HepG2 (cell line): ENCODE measurements at regions not wholly inside any gene's neighbourhood (a gene's known extent, or its start where the extent isn't known, plus 50 kb on each side); places are given as distances from the start of the nearest gene placed in this dataset.

Source experiments
- ATAC-seq: fragments of 200-7000 bp; cut with Tn5 transposase; 3 replicates; pipeline ENCODE4 v1.9.1; 2020; ENCODE audit warnings: mild to moderate bottlenecking, moderate library complexity
- BruUV-seq: library from RNA; stranded (reverse); fragments of 400-500 nt; replicated peaks from 2 replicates; lab custom pipeline; 2021; lab: Mats Ljungman, UMichigan
- CTCF ChIA-PET: fragments of 300-600 bp; formaldehyde crosslinking; extraction: SDS; loops from one replicate; lab custom pipeline; 2021; ENCODE audit warnings: low total read pairs, inconsistent platforms, low intra/inter-chr PET ratio; lab: Yijun Ruan, JAX
- POLR2A ChIA-PET: fragments of 350-600 bp; sonication (Branson Sonifier 250); formaldehyde crosslinking; loops from one replicate; lab custom pipeline; 2020; ENCODE audit warnings: antibody characterized with exemption, inconsistent platforms; lab: Yijun Ruan, JAX
- DNase-seq: peaks from one replicate; pipeline ENCODE4 v3.0.0-alpha.2; 2015; ENCODE audit warnings: low spot score
- FAIRE-seq: peaks from 3 replicates; lab custom pipeline; 2011; peaks lifted over from hg19 to GRCh38; lab: Jason Lieb, UNC
- H2AFZ ChIP-seq: one replicate; pipeline ENCODE4 v1.6.1; 2011; ENCODE audit warnings: low read length, inconsistent platforms
- H3K27ac ChIP-seq: fragments of 300-600 bp; 3 replicates; pipeline ENCODE4 v1.8.0; 2011; ENCODE audit warnings: mixed run types, mild to moderate bottlenecking, mixed read lengths, low read length, inconsistent platforms; ENCODE audit not compliant: insufficient read depth; ENCODE audit errors: extremely low read length
- H3K27me3 ChIP-seq, 2 experiments: fragments of 200-600 bp in 1 of 2; 2 replicates in 1 of 2; 3 replicates in 1 of 2; pipeline versions ENCODE4 v1.6.0 to v1.8.0; 2011; ENCODE audit warnings: low read length in 2 of 2, mild to moderate bottlenecking in 2 of 2, moderate library complexity in 2 of 2, inconsistent platforms in 1 of 2; ENCODE audit not compliant: insufficient read depth in 2 of 2, control insufficient read depth in 1 of 2
- H3K36me3 ChIP-seq, 2 experiments: fragments of 200-600 bp in 1 of 2; replicated peaks in 1 of 2; 2 replicates in 1 of 2; 3 replicates in 1 of 2; pipeline versions ENCODE4 v1.5.1 to v1.8.0; 2011; ENCODE audit warnings: low read length in 2 of 2, inconsistent platforms in 1 of 2; ENCODE audit not compliant: insufficient read depth in 2 of 2, control insufficient read depth in 1 of 2
- H3K4me1 ChIP-seq: 2 replicates; pipeline ENCODE4 v1.5.1; 2012; ENCODE audit warnings: low read length, inconsistent platforms; ENCODE audit not compliant: insufficient read depth
- H3K4me2 ChIP-seq: 2 replicates; pipeline ENCODE4 v1.6.0; 2011; ENCODE audit warnings: low read depth, low read length, inconsistent platforms
- H3K4me3 ChIP-seq, 3 experiments: fragments of 200-600 bp in 1 of 3; sonication (generic), shearing (Covaris generic) in 1 of 3; replicated peaks in 1 of 3; 2 replicates each; pipeline ENCODE4 v1.5.1; 2011 to 2016; ENCODE audit warnings: low read length in 3 of 3, inconsistent platforms in 2 of 3, low read depth in 2 of 3, mild to moderate bottlenecking in 2 of 3, control low read depth in 1 of 3, mixed read lengths in 1 of 3; ENCODE audit not compliant: insufficient read depth in 1 of 3
- H3K79me2 ChIP-seq: one replicate; pipeline ENCODE4 v1.6.1; 2011; ENCODE audit warnings: low read length, inconsistent platforms; ENCODE audit not compliant: insufficient read depth
- H3K9ac ChIP-seq: 2 replicates; pipeline ENCODE4 v1.6.0; 2011; ENCODE audit warnings: mild to moderate bottlenecking, low read depth, low read length, inconsistent platforms; ENCODE audit not compliant: insufficient read depth
- H3K9me3 ChIP-seq: 2 replicates; pipeline ENCODE4 v1.5.1; 2012; ENCODE audit warnings: mild to moderate bottlenecking, low read length
- H4K20me1 ChIP-seq: 2 replicates; pipeline ENCODE4 v1.6.0; 2011; ENCODE audit warnings: inconsistent platforms, mild to moderate bottlenecking, low read length, moderate library complexity; ENCODE audit not compliant: insufficient read depth
- AGO1 ChIP-seq: fragments of 200-400 bp; formaldehyde crosslinking; IDR thresholded peaks from 2 replicates; pipeline ENCODE4 v1.6.1; 2017; ENCODE audit warnings: mild to moderate bottlenecking, low read depth, low read length, moderate library complexity; ENCODE audit not compliant: poor library complexity, severe bottlenecking
- CBX5 ChIP-seq: sonication (generic); formaldehyde crosslinking; IDR thresholded peaks from 2 replicates; pipeline ENCODE4 v1.4.0; 2020; ENCODE audit warnings: missing genetic modification reagents, borderline replicate concordance
- DNMT1 ChIP-seq: sonication (generic); formaldehyde crosslinking; IDR thresholded peaks from 2 replicates; pipeline ENCODE4 v1.5.1; 2020; ENCODE audit warnings: mild to moderate bottlenecking, missing genetic modification reagents
- LCORL ChIP-seq, 2 experiments: fragments of 450-650 bp in 1 of 2; sonication (generic) in 1 of 2; formaldehyde crosslinking in 1 of 2; IDR thresholded peaks; 2 replicates each; pipeline versions ENCODE4 v1.5.0 to v1.6.1; 2017 to 2020; ENCODE audit warnings: antibody characterized with exemption in 1 of 2, missing genetic modification reagents in 1 of 2
- MAFK ChIP-seq, 2 experiments: IDR thresholded peaks in 1 of 2; conservative IDR thresholded peaks in 1 of 2; 2 replicates each; pipeline ENCODE4 v1.6.1; 2011; ENCODE audit warnings: improper control_type of control experiment in 2 of 2, low read length in 2 of 2
- NCOA1 ChIP-seq: sonication (generic); formaldehyde crosslinking; IDR thresholded peaks from 2 replicates; pipeline ENCODE4 v1.9.0; 2021; ENCODE audit warnings: missing genetic modification reagents
- SMYD3 ChIP-seq: sonication (generic); formaldehyde crosslinking; IDR thresholded peaks from 2 replicates; pipeline ENCODE4 v1.8.1; 2023; ENCODE audit warnings: mild to moderate bottlenecking, missing genetic modification reagents
- ZFX ChIP-seq: sonication (generic); formaldehyde crosslinking; IDR thresholded peaks from 2 replicates; pipeline ENCODE4 v1.4.0; 2020; ENCODE audit warnings: mild to moderate bottlenecking, low read depth, missing genetic modification reagents, moderate library complexity
- ZNF17 ChIP-seq: sonication (generic); formaldehyde crosslinking; IDR thresholded peaks from 2 replicates; pipeline ENCODE4 v1.5.0; 2020; ENCODE audit warnings: mild to moderate bottlenecking, missing genetic modification reagents
- ZNF264 ChIP-seq: sonication (generic); formaldehyde crosslinking; IDR thresholded peaks from 2 replicates; pipeline ENCODE4 v1.4.0; 2020; ENCODE audit warnings: missing genetic modification reagents
- WGBS: methylation state at CpG from one replicate; pipeline ENCODE4 v1.1.6; 2017; ENCODE audit warnings: low lambda C conversion rate; 5-methylcytosine and 5-hydroxymethylcytosine counted together
- in situ Hi-C: cut with HindIII; loops from 2 replicates; pipeline ENCODE4 v1.10.0; 2017; ENCODE audit warnings: low pct_unique_long_range_greater_than_20kb; ENCODE audit not compliant: extremely low pct_ligation_motif_present
- intact Hi-C: fragments of 100-400 bp; cut with micrococcal nuclease; formaldehyde crosslinking; loops from one replicate; pipeline ENCODE4 v1.10.0; 2022; ENCODE audit not compliant: unreplicated experiment
- TF ChIP-seq, protein P1 (sequence below): sonication (generic); formaldehyde crosslinking; conservative IDR thresholded peaks from 2 replicates; pipeline ENCODE4 v1.4.0; 2020; ENCODE audit warnings: mild to moderate bottlenecking, missing genetic modification reagents, moderate library complexity
- TF ChIP-seq, protein P2 (sequence below): sonication (generic); formaldehyde crosslinking; IDR thresholded peaks from 2 replicates; pipeline ENCODE4 v1.5.0; 2020; ENCODE audit warnings: missing genetic modification reagents
- TF ChIP-seq, protein P3 (sequence below): IDR thresholded peaks from 2 replicates; pipeline ENCODE4 v1.4.0; 2020; ENCODE audit warnings: mild to moderate bottlenecking, missing genetic modification reagents

DNA sequence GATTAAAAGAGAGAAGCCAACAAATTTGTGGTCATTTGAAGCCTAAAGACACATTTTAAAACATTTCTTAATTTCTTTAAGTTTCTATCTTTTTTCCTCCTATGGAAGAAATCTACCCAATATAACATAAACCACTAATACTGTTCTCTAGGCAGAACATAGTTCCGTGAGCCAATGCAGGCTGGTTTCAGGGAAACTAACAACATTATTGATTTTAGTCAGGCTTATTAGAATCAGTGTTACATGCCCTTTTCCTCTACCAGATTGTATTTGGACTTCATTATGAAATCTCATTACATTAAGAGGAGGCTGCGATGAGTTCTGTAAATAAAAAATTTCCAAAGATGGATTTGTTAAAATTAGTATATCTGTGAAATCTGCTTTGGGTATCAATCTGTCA is 249.9 kb downstream of the PTBP2 start (continued):
- TF ChIP-seq, protein P1, sequence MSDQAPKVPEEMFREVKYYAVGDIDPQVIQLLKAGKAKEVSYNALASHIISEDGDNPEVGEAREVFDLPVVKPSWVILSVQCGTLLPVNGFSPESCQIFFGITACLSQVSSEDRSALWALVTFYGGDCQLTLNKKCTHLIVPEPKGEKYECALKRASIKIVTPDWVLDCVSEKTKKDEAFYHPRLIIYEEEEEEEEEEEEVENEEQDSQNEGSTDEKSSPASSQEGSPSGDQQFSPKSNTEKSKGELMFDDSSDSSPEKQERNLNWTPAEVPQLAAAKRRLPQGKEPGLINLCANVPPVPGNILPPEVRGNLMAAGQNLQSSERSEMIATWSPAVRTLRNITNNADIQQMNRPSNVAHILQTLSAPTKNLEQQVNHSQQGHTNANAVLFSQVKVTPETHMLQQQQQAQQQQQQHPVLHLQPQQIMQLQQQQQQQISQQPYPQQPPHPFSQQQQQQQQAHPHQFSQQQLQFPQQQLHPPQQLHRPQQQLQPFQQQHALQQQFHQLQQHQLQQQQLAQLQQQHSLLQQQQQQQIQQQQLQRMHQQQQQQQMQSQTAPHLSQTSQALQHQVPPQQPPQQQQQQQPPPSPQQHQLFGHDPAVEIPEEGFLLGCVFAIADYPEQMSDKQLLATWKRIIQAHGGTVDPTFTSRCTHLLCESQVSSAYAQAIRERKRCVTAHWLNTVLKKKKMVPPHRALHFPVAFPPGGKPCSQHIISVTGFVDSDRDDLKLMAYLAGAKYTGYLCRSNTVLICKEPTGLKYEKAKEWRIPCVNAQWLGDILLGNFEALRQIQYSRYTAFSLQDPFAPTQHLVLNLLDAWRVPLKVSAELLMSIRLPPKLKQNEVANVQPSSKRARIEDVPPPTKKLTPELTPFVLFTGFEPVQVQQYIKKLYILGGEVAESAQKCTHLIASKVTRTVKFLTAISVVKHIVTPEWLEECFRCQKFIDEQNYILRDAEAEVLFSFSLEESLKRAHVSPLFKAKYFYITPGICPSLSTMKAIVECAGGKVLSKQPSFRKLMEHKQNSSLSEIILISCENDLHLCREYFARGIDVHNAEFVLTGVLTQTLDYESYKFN (CRISPR knock-in tag): no peak
- no peak for TF ChIP-seq MAFK (conservative IDR thresholded peaks at IDR 0.05 in 1 of 2, IDR thresholded peaks at IDR 0.05 in 1 of 2; ENCODE audit: low read length in 2 of 2)
- TF ChIP-seq, protein P2, sequence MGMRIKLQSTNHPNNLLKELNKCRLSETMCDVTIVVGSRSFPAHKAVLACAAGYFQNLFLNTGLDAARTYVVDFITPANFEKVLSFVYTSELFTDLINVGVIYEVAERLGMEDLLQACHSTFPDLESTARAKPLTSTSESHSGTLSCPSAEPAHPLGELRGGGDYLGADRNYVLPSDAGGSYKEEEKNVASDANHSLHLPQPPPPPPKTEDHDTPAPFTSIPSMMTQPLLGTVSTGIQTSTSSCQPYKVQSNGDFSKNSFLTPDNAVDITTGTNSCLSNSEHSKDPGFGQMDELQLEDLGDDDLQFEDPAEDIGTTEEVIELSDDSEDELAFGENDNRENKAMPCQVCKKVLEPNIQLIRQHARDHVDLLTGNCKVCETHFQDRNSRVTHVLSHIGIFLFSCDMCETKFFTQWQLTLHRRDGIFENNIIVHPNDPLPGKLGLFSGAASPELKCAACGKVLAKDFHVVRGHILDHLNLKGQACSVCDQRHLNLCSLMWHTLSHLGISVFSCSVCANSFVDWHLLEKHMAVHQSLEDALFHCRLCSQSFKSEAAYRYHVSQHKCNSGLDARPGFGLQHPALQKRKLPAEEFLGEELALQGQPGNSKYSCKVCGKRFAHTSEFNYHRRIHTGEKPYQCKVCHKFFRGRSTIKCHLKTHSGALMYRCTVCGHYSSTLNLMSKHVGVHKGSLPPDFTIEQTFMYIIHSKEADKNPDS (CRISPR knock-in tag): no peak
- TF ChIP-seq ZNF17 (CRISPR knock-in tag): no peak
- no peak for TF ChIP-seq AGO1
- TF ChIP-seq, all 625 proteins: peak for 0

- ATAC-seq: no peak
- CTCF ChIA-PET: no interaction called here
- no peak for TF ChIP-seq DNMT1
- no peak for TF ChIP-seq LCORL (IDR thresholded peaks at IDR 0.05)
- no peak for TF ChIP-seq LCORL (CRISPR knock-in tag; IDR thresholded peaks at IDR 0.05)
- TF ChIP-seq ZFX (CRISPR knock-in tag): no peak
- no peak for TF ChIP-seq ZNF264 (CRISPR knock-in tag)
- no peak for TF ChIP-seq NCOA1 (CRISPR knock-in tag)
- TF ChIP-seq, protein P3, sequence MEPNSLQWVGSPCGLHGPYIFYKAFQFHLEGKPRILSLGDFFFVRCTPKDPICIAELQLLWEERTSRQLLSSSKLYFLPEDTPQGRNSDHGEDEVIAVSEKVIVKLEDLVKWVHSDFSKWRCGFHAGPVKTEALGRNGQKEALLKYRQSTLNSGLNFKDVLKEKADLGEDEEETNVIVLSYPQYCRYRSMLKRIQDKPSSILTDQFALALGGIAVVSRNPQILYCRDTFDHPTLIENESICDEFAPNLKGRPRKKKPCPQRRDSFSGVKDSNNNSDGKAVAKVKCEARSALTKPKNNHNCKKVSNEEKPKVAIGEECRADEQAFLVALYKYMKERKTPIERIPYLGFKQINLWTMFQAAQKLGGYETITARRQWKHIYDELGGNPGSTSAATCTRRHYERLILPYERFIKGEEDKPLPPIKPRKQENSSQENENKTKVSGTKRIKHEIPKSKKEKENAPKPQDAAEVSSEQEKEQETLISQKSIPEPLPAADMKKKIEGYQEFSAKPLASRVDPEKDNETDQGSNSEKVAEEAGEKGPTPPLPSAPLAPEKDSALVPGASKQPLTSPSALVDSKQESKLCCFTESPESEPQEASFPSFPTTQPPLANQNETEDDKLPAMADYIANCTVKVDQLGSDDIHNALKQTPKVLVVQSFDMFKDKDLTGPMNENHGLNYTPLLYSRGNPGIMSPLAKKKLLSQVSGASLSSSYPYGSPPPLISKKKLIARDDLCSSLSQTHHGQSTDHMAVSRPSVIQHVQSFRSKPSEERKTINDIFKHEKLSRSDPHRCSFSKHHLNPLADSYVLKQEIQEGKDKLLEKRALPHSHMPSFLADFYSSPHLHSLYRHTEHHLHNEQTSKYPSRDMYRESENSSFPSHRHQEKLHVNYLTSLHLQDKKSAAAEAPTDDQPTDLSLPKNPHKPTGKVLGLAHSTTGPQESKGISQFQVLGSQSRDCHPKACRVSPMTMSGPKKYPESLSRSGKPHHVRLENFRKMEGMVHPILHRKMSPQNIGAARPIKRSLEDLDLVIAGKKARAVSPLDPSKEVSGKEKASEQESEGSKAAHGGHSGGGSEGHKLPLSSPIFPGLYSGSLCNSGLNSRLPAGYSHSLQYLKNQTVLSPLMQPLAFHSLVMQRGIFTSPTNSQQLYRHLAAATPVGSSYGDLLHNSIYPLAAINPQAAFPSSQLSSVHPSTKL (CRISPR knock-in tag): no peak
- no peak for TF ChIP-seq CBX5 (CRISPR knock-in tag)
- no peak for TF ChIP-seq SMYD3 (CRISPR knock-in tag)
Observed at GRCh38 chr1:96971849-96972602, 250.4 kb downstream of the PTBP2 start.

More at GRCh38 chr1:96971849-96972602, 250.4 kb downstream of the PTBP2 start:
- POLR2A ChIA-PET: no interaction called here
- Histone ChIP-seq H3K4me2 (no peak overlapping the region), H3K27me3 (no peaks in the 10 kb centered on the region), H4K20me1 (no peaks in the 10 kb centered on the region), H3K27ac (no peak overlapping the region), H3K9me3 (no peaks in the 10 kb centered on the region), H3K79me2 (no peaks in the 10 kb centered on the region), H3K4me1 (no peaks in the 10 kb centered on the region), H2AFZ (no peak overlapping the region), H3K9ac (no peak overlapping the region), H3K36me3 (no peaks in the 10 kb centered on the region), H3K4me3 (no peak overlapping the region)
- in situ Hi-C loops (no loop called here), intact Hi-C loops (no loop called here)
- DNase-seq (no peak), FAIRE-seq (no peak)
- 19% methylated on average over 8 of the region's 8 CpGs for WGBS
- BruUV-seq: no TSS peak
